C4-2B (cell line): ENCODE measurements at regions not wholly inside any gene's neighbourhood (a gene's known extent, or its start where the extent isn't known, plus 50 kb on each side); places are given as distances from the start of the nearest gene placed in this dataset.

ENCODE experiments used
- CTCF ChIP-seq: fragments of 450-650 bp; conservative IDR thresholded peaks from 2 replicates; pipeline ENCODE4 v1.5.1; 2017; ENCODE audit warnings: mild to moderate bottlenecking
- ZFX ChIP-seq: fragments of 450-650 bp; IDR thresholded peaks from 2 replicates; pipeline ENCODE4 v1.6.1; 2017

GRCh38 chr2:220949466-220949865 is 622.6 kb downstream of the EPHA4 start:
- TF ChIP-seq CTCF (no peak), ZFX (no peak)
